GM12878 (cell line): ENCODE measurements at regions not wholly inside any gene's neighbourhood (a gene's known extent, or its start where the extent isn't known, plus 50 kb on each side); places are given as distances from the start of the nearest gene placed in this dataset.

Experiments used
- ATAC-seq: fragments of 200-7000 bp; cut with Tn5 transposase; 3 replicates; pipeline ENCODE4 v1.9.1; 2020; ENCODE audit warnings: mild to moderate bottlenecking, moderate library complexity
- BruUV-seq: library from RNA; stranded (reverse); fragments of 400-500 nt; replicated peaks from 2 replicates; lab custom pipeline; 2021; lab: Mats Ljungman, UMichigan
- CTCF ChIA-PET: fragments of 300-600 bp; sonication (Branson Sonifier 250); formaldehyde crosslinking; extraction: SDS; loops from one replicate; lab custom pipeline; 2021; ENCODE audit warnings: inconsistent platforms; lab: Yijun Ruan, JAX
- POLR2A ChIA-PET: fragments of 350-600 bp; formaldehyde crosslinking; extraction: SDS; loops from one replicate; lab custom pipeline; 2021; ENCODE audit warnings: inconsistent platforms; lab: Charles Lee
- RAD21 ChIA-PET: fragments of 300-600 bp; sonication (Branson Sonifier 250); formaldehyde crosslinking; loops from one replicate; lab custom pipeline; 2023; ENCODE audit warnings: antibody characterized with exemption; ENCODE audit not compliant: unreplicated experiment; lab: Charles Lee
- SMC1A ChIA-PET: fragments of 300-600 bp; sonication (Branson Sonifier 250); formaldehyde crosslinking; loops from one replicate; lab custom pipeline; 2023; ENCODE audit not compliant: unreplicated experiment, uncharacterized antibody; lab: Charles Lee
- DNase-seq: peaks from one replicate; pipeline ENCODE4 v3.0.0-alpha.2; 2011; ENCODE audit warnings: low read depth, low spot score
- FAIRE-seq: peaks from 3 replicates; lab custom pipeline; 2011; peaks lifted over from hg19 to GRCh38; lab: Jason Lieb, UNC
- H2AFZ ChIP-seq: 2 replicates; pipeline ENCODE4 v1.6.0; 2011; ENCODE audit warnings: low read depth, low read length, control low read depth; ENCODE audit not compliant: control insufficient read depth
- H3K27ac ChIP-seq: 2 replicates; pipeline ENCODE4 v1.5.1; 2011; ENCODE audit warnings: control low read depth; ENCODE audit not compliant: control insufficient read depth, insufficient read depth
- H3K27me3 ChIP-seq, 2 experiments: replicated peaks in 1 of 2; 2 replicates each; pipeline versions ENCODE4 v1.6.0 to v1.6.1; 2011; ENCODE audit warnings: low read length in 1 of 2; ENCODE audit not compliant: control insufficient read depth in 2 of 2, insufficient read depth in 2 of 2
- H3K36me3 ChIP-seq, 2 experiments: 2 replicates each; pipeline ENCODE4 v1.5.1; 2011; ENCODE audit warnings: low read length in 1 of 2; ENCODE audit not compliant: control insufficient read depth in 2 of 2, insufficient read depth in 2 of 2
- H3K4me1 ChIP-seq: 2 replicates; pipeline ENCODE4 v1.6.1; 2011; ENCODE audit warnings: mild to moderate bottlenecking, low read length, moderate library complexity, mixed read lengths; ENCODE audit not compliant: control insufficient read depth, insufficient read depth
- H3K4me2 ChIP-seq: 2 replicates; pipeline ENCODE4 v1.6.0; 2011; ENCODE audit warnings: control low read depth; ENCODE audit not compliant: control insufficient read depth, insufficient read depth
- H3K4me3 ChIP-seq: fragments of 200-600 bp; sonication (generic); 2 replicates; pipeline ENCODE4 v1.5.1; 2016
- H3K79me2 ChIP-seq: 2 replicates; pipeline ENCODE4 v1.6.0; 2011; ENCODE audit warnings: low read length; ENCODE audit not compliant: control insufficient read depth, insufficient read depth
- H3K9ac ChIP-seq: 2 replicates; pipeline ENCODE4 v1.8.0; 2011; ENCODE audit warnings: low read length, control low read depth, mixed read lengths; ENCODE audit not compliant: control insufficient read depth, insufficient read depth
- H3K9me3 ChIP-seq: replicated peaks from 3 replicates; pipeline ENCODE4 v1.5.1; 2011; ENCODE audit warnings: mild to moderate bottlenecking, low read length; ENCODE audit not compliant: control insufficient read depth, insufficient read depth
- H4K20me1 ChIP-seq: 2 replicates; pipeline ENCODE4 v1.6.0; 2011; ENCODE audit not compliant: control insufficient read depth, insufficient read depth
- BCL11A ChIP-seq: IDR thresholded peaks from 2 replicates; pipeline ENCODE4 v1.6.1; 2011; ENCODE audit warnings: low read depth, low read length
- BCLAF1 ChIP-seq: fragments of 450-650 bp; IDR thresholded peaks from 2 replicates; pipeline ENCODE4 v1.6.1; 2017; ENCODE audit warnings: antibody characterized with exemption, mild to moderate bottlenecking, moderate library complexity
- ETV6 ChIP-seq, 2 experiments: fragments of 450-650 bp in 1 of 2; IDR thresholded peaks in 1 of 2; conservative IDR thresholded peaks in 1 of 2; 2 replicates each; pipeline ENCODE4 v1.6.1; 2014; ENCODE audit warnings: antibody characterized with exemption in 1 of 2, borderline replicate concordance in 1 of 2, low read depth in 1 of 2, mild to moderate bottlenecking in 1 of 2, moderate library complexity in 1 of 2
- EZH2 ChIP-seq: IDR thresholded peaks from 2 replicates; pipeline ENCODE4 v1.6.1; 2012; ENCODE audit warnings: low read depth, mild to moderate bottlenecking, control low read depth, inconsistent platforms, low read length, borderline replicate concordance; ENCODE audit not compliant: control insufficient read depth
- IKZF1 ChIP-seq: fragments of 450-650 bp; conservative IDR thresholded peaks from 2 replicates; pipeline ENCODE4 v1.6.1; 2017; ENCODE audit warnings: antibody characterized with exemption, mild to moderate bottlenecking
- IRF3 ChIP-seq: fragments of 450-650 bp; IDR thresholded peaks from 2 replicates; pipeline ENCODE4 v1.6.1; 2014; ENCODE audit warnings: mild to moderate bottlenecking
- IRF5 ChIP-seq: fragments of 450-650 bp; IDR thresholded peaks from 2 replicates; pipeline ENCODE4 v1.6.1; 2017; ENCODE audit warnings: borderline replicate concordance
- MEF2B ChIP-seq: fragments of 450-650 bp; IDR thresholded peaks from 2 replicates; pipeline ENCODE4 v1.6.1; 2018; ENCODE audit warnings: mild to moderate bottlenecking, moderate library complexity; ENCODE audit not compliant: partially characterized antibody, poor library complexity, severe bottlenecking
- POLR2AphosphoS5 ChIP-seq: IDR thresholded peaks from 2 replicates; pipeline ENCODE4 v1.6.1; 2011; ENCODE audit warnings: mild to moderate bottlenecking, low read length, inconsistent platforms
- RAD21 ChIP-seq: IDR thresholded peaks from 2 replicates; pipeline ENCODE4 v1.6.1; 2011; ENCODE audit warnings: mild to moderate bottlenecking, low read depth, low read length, moderate library complexity; ENCODE audit not compliant: insufficient read depth
- SMAD1 ChIP-seq: fragments of 450-650 bp; IDR thresholded peaks from 2 replicates; pipeline ENCODE4 v1.6.1; 2018; ENCODE audit warnings: mild to moderate bottlenecking, low read depth; ENCODE audit not compliant: partially characterized antibody
- SMAD5 ChIP-seq: IDR thresholded peaks from 2 replicates; pipeline ENCODE4 v1.6.1; 2016; ENCODE audit warnings: antibody characterized with exemption, low read depth
- TCF3 ChIP-seq: IDR thresholded peaks from 2 replicates; pipeline ENCODE4 v1.6.1; 2012; ENCODE audit warnings: low read depth, mild to moderate bottlenecking, low read length, borderline replicate concordance; ENCODE audit not compliant: insufficient read depth
- ZBTB33 ChIP-seq: fragments of 450-650 bp; IDR thresholded peaks from 2 replicates; pipeline ENCODE4 v1.6.1; 2017; ENCODE audit warnings: mild to moderate bottlenecking
- ZZZ3 ChIP-seq: IDR thresholded peaks from 2 replicates; pipeline ENCODE4 v1.6.1; 2011; ENCODE audit warnings: low read depth; ENCODE audit not compliant: control insufficient read depth, insufficient read length
- WGBS: methylation state at CpG from one replicate; pipeline ENCODE4 v1.1.6; 2016; ENCODE audit warnings: low lambda C conversion rate; ENCODE audit not compliant: insufficient replicate concordance, insufficient coverage; ENCODE audit errors: missing lambda C conversion rate; 5-methylcytosine and 5-hydroxymethylcytosine counted together
- in situ Hi-C: fragments of 300-500 bp; cut with MboI; formaldehyde crosslinking; loops from 9 replicates; pipeline ENCODE4 v1.14.3; 2018; ENCODE audit warnings: mixed read lengths
- intact Hi-C: fragments of 100-400 bp; cut with micrococcal nuclease; formaldehyde crosslinking; loops from one replicate; pipeline ENCODE4 v1.14.2; 2022; ENCODE audit not compliant: unreplicated experiment

GRCh38 chr12:91566328-91567099, 383.9 kb upstream of the DCN start (continued):
- TF ChIP-seq BCLAF1 (no peak), SMAD1 (no peak)

- H3K4me3 ChIP-seq: no peak overlapping the region
- no peak for ATAC-seq
- in situ Hi-C loops (no loop called here), intact Hi-C loops (no loop called here)
- FAIRE-seq: no peak
- ChIA-PET CTCF (no interaction called here), SMC1A (no interaction called here), POLR2A (no interaction called here), RAD21 (no interaction called here)
- H3K79me2 ChIP-seq: no peaks in the 10 kb centered on the region
- H3K36me3 ChIP-seq: no peaks in the 10 kb centered on the region
- H4K20me1 ChIP-seq: no peaks in the 10 kb centered on the region
- no peak overlapping the region for H3K9ac ChIP-seq
- H3K4me1 ChIP-seq: no peaks in the 10 kb centered on the region
- H3K4me2 ChIP-seq: no peak overlapping the region
- DNase-seq: no peak
- no peaks in the 10 kb centered on the region for H3K9me3 ChIP-seq
- no peak overlapping the region for H3K27ac ChIP-seq
- no peak overlapping the region for H2AFZ ChIP-seq
- WGBS: 30% methylated on average over 1 of the region's 1 CpG
- BruUV-seq: no TSS peak
- H3K27me3 ChIP-seq: no peaks in the 10 kb centered on the region
- TF ChIP-seq ZBTB33 (no peak), RAD21 (no peak), MEF2B (no peak), ZZZ3 (no peak), IRF3 (no peak), ETV6 (conservative IDR thresholded peaks at IDR 0.05 in 1 of 2, IDR thresholded peaks at IDR 0.05 in 1 of 2; ENCODE audit: borderline replicate concordance in 1 of 2, low read depth in 1 of 2) (no peak), BCL11A (no peak), TCF3 (no peak), EZH2 (no peak), IRF5 (no peak), IKZF1 (no peak), POLR2AphosphoS5 (no peak), SMAD5 (no peak)
These were observed 383.2 kb upstream of the DCN start for GRCh38 chr12:91565846-91566245.
